GM12891 (cell line): ENCODE measurements at regions not wholly inside any gene's neighbourhood (a gene's known extent, or its start where the extent isn't known, plus 50 kb on each side); places are given as distances from the start of the nearest gene placed in this dataset.
"Not testable (repeated sequence)": the region's sequence is repeated elsewhere in the genome, so short reads cannot be mapped to it uniquely, and the experiment has no call there.

Experiments used
- DNase-seq: peaks from one replicate; pipeline ENCODE4 v3.0.0; 2011; ENCODE audit warnings: low spot score; ENCODE audit not compliant: insufficient read length
- FAIRE-seq: peaks from 2 replicates; lab custom pipeline; 2011; peaks lifted over from hg19 to GRCh38; lab: Jason Lieb, UNC
- PAX5 ChIP-seq: IDR thresholded peaks from 2 replicates; pipeline ENCODE4 v1.6.1; 2011; ENCODE audit warnings: low read length, moderate library complexity, mild to moderate bottlenecking; ENCODE audit not compliant: insufficient read depth, severe bottlenecking
- POLR2A ChIP-seq: IDR thresholded peaks from 2 replicates; pipeline ENCODE4 v1.6.1; 2011; ENCODE audit warnings: low read depth, low read length, control low read depth
- POLR2AphosphoS5 ChIP-seq: IDR thresholded peaks from 2 replicates; pipeline ENCODE4 v1.6.1; 2011; ENCODE audit warnings: low read depth, low read length, control low read depth
- POU2F2 ChIP-seq: IDR thresholded peaks from 2 replicates; pipeline ENCODE4 v1.6.1; 2011; ENCODE audit warnings: low read depth, mild to moderate bottlenecking, control low read depth, low read length, moderate library complexity
- SPI1 ChIP-seq: IDR thresholded peaks from 2 replicates; pipeline ENCODE4 v1.6.1; 2011; ENCODE audit warnings: low read depth, low read length, control low read depth
- TAF1 ChIP-seq: IDR thresholded peaks from 2 replicates; pipeline ENCODE4 v1.6.1; 2011; ENCODE audit warnings: low read depth, low read length, control low read depth

DNA sequence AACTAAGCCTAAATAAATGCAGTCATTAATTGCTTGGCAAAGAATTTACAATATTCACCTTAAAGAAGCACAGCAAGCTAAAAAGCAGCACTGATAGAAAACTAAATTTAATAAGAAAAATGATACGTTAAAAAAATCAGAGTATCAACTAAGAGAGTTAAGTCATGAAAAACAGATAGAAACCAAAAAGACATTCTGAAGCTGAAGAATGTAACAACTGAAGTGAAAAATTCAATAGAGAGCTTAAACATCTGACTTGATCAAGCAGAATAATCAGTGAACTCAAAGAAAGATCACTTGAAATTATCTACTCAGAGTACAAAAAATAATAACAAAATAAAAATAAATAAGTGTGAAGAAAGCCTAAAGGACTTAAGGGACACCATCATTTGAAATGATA lies 588.0 kb upstream of the HS3ST1 start:
- TF ChIP-seq PAX5 = no peak
- no peak for TF ChIP-seq TAF1
- no peak for TF ChIP-seq POLR2AphosphoS5
- no peak for TF ChIP-seq SPI1
- no peak for TF ChIP-seq POLR2A
- TF ChIP-seq POU2F2 = no peak
- no peak for FAIRE-seq
- DNase-seq = no peak

DNA sequence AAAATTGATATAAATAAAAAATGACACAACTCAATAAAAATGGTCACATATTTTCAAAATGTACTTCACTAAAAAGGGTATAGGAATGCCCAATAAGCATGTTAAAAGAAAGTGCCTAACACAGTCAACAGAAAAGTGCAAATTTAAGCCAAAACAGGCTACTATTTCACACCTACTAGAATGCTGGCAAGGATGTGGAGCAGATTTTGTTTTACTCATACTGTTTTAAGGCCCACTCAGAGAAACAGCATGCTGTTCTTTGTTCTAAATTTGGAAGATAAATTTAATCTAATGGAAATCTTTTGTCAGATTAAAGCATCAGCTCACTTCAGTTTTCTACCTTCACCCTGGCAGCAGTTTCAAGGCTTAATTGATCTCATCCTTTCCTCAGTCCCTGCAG lies 576.8 kb upstream of the HS3ST1 start:
- FAIRE-seq = no peak
- DNase-seq = no peak
- TF ChIP-seq SPI1 (no peak), PAX5 (no peak), POU2F2 (no peak), POLR2A (no peak), POLR2AphosphoS5 (no peak), TAF1 (no peak)

DNA sequence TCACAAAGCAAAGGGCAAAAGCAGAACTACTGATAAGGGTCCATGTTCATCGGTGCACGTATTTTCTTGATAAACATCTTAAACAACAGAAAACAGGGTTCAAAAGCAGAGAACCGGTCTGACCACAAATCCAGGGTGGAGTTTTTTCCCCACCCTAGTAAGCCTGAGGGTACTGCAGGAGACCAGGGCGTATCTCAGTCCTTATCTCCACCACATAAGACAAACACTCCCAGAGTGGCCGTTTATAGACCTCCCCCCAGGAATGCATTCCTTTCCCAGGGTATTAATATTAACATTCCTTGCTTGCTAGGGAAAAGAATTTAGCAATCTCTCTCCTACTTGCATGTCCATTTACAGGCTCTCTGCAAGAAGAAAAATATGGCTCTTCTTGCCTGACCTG lies 567.9 kb upstream of the HS3ST1 start:
- not testable (repeated sequence) for DNase-seq, FAIRE-seq

DNA sequence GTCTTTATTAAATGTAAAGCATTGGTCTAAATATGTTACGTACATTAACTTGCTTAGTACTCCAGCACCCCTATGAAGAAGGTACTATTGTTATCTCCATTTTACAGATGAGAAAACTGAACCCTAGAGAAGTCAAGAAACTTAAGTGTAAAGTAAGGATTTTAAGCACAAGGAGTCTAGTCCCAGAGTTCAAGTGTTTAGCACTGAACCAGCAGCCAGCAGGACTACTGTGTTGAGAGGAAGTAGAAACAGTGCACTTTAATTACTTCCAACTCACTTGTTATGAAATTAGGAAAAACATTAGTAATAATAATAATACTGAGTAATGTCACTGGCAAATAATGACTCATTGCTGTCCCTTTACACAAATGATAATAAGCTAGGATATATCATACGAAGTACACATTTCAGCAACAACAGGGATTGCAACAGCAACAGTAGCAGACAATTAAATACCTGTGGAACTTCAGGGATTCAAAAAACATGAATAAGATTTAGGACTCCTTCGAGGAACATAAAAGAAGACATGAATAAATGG lies 548.1 kb upstream of the HS3ST1 start:
- TF ChIP-seq POU2F2 (no peak), PAX5 (no peak), POLR2AphosphoS5 (no peak), TAF1 (no peak), SPI1 (no peak), POLR2A (no peak)
- FAIRE-seq (no peak), DNase-seq (no peak)

DNA sequence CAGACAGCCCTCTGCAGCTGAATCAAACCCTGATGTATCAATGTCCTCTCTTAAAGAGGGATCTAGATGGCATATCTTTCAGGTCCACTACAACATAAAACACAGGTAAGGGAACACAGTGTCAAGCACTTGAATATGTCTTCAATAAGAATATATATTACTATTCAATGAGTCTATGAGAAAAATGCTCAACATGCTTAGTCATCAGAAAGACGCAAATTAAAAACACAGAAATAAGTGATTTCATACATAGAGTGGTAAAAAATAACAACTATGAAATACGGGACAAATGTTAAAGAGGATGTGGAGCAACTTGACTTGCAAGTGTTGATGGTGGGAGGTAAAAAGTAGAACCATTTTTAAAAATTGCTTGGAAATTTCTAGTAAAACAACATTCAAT lies 544.6 kb upstream of the HS3ST1 start:
- TF ChIP-seq POLR2AphosphoS5 (no peak), PAX5 (no peak), POLR2A (no peak), SPI1 (no peak), TAF1 (no peak), POU2F2 (no peak)
- FAIRE-seq (no peak), DNase-seq (no peak)

DNA sequence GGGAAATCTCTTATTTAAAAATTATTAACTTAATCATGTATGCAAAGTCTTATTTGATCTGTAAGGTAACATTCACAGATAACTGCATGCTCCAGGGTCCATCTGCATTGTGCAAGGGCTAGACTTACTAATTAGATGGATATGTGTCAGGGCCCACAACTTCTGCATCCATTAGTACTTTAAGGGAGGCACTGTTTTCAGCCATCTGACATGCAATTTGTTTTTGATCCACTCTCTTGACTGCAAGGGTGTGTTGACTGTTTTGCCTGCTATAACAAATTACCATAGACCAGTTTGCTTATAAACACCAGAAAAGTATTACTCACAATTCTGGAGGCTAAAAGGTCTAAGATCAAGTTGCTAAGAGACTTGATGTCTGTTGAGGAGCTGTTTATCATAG lies 542.1 kb upstream of the HS3ST1 start:
- DNase-seq (no peak), FAIRE-seq (no peak)
- no peak for TF ChIP-seq PAX5
- no peak for TF ChIP-seq SPI1
- TF ChIP-seq POLR2A = no peak
- TF ChIP-seq POU2F2 = no peak
- no peak for TF ChIP-seq POLR2AphosphoS5
- no peak for TF ChIP-seq TAF1

DNA sequence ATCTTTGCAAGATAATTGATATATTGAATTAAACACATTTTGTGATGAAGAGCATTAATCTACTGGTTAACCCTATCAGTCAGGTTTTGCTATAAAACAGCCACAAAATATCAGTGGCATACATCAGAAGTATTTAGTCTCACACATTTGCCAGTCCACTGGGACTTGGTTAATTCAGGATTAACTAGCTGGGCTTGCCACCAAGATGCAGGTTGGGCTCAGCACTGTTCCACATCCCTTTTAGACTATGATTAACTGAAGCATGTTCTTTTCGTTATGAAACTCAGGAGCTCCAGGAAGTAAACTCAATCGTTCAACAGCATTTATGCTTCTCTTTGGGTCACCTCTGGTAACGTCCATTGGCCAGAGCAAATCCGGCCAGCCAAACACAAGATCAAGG lies 538.1 kb upstream of the HS3ST1 start:
- no peak for TF ChIP-seq POLR2AphosphoS5
- TF ChIP-seq PAX5 = no peak
- TF ChIP-seq POLR2A = no peak
- no peak for TF ChIP-seq TAF1
- TF ChIP-seq SPI1 = no peak
- no peak for TF ChIP-seq POU2F2
- DNase-seq = no peak
- FAIRE-seq = no peak

DNA sequence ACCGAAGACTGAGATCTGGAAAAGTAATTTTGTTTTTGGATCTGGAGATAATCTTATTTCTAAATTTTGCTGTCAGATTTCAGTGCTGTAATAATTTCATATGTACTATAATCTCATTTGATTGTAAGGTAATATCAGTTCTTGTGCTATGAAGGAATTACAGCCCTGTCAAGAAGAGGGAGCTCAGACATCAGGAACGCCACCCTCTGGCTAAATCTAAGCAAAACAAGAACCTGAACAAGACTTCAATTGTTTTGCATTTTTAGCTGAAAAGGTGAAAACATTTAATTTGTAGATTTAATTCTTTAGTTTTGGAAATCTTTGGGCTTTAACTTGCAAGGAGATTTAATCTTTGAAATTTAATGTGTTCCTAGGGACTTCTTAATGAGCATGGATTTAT lies 525.4 kb upstream of the HS3ST1 start:
- FAIRE-seq (no peak), DNase-seq (no peak)
- TF ChIP-seq SPI1 (no peak), POLR2AphosphoS5 (no peak), PAX5 (no peak), TAF1 (no peak), POLR2A (no peak), POU2F2 (no peak)

DNA sequence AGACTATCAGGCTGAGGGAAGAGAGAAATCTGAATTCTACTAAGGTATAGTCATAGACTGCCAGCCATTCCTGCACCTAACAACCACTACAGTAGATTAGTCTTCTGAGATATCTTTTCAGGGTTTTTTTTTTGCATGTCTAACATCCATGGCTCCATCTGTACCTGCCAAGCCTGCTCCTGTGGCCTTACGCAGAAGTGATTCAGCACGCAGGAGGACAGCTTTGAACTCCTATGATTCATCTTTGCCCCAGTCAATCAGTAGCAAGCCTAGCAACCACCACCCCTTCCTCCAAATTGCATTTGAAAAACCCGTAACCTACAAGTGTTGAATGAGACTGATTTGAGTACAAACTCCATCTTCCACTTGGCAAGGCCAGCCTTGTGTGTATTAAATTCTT lies 520.7 kb upstream of the HS3ST1 start:
- FAIRE-seq = no peak
- TF ChIP-seq POLR2A = no peak
- no peak for TF ChIP-seq SPI1
- TF ChIP-seq POLR2AphosphoS5 = no peak
- TF ChIP-seq PAX5 = no peak
- TF ChIP-seq POU2F2 = no peak
- TF ChIP-seq TAF1 = no peak
- no peak for DNase-seq

DNA sequence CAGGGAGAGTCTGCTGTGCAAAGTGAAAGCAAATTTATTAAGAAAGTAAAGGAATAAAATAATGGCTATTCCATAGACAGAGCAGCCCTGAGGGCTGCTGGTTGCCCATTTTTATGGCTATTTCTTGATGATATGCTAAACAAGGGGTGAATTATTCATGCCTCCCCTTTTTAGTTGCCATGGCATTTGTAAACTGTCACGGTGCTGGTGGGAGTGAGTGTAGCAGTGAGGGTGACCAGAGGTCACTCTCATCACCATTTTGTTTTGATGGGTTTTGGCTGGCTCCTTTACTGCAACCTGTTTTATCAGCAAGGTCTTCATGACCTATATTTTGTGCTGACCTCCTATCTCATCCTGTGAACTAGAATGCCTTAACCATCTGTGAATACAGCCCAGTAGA lies 518.9 kb upstream of the HS3ST1 start:
- DNase-seq, FAIRE-seq: not testable (repeated sequence)

DNA sequence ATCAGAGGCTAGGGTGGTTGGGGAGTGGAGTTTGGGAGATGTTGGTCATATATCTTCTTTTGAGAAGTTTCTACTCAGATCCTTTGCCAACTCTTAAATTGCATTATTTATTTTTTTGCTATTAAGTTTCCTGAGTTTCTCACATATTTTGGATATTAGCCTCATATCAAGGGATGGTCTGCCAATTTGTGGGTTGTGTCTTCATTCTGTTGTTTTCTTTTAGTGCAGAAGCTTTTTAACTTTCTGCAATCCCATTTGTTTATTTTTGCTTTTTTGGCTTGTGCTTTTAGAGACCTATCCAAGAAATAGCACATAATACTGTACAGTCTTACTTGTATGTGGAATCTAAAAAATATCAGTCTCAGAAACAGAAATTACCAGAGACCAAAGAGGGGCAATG lies 509.2 kb upstream of the HS3ST1 start:
- DNase-seq = no peak
- no peak for TF ChIP-seq POLR2AphosphoS5
- TF ChIP-seq POU2F2 = no peak
- no peak for TF ChIP-seq SPI1
- TF ChIP-seq POLR2A = no peak
- TF ChIP-seq PAX5 = no peak
- TF ChIP-seq TAF1 = no peak
- FAIRE-seq = no peak
